NOMO-1 treated with dmso at 0.1 percent for 144 hours (cell line): ENCODE measurements at regions not wholly inside any gene's neighbourhood (a gene's known extent, or its start where the extent isn't known, plus 50 kb on each side); places are given as distances from the start of the nearest gene placed in this dataset.

Source experiments
- DNase-seq: peaks from one replicate; lab custom pipeline; 2025; ENCODE audit not compliant: unreplicated experiment; lab: John Stamatoyannopoulos, UW

DNA sequence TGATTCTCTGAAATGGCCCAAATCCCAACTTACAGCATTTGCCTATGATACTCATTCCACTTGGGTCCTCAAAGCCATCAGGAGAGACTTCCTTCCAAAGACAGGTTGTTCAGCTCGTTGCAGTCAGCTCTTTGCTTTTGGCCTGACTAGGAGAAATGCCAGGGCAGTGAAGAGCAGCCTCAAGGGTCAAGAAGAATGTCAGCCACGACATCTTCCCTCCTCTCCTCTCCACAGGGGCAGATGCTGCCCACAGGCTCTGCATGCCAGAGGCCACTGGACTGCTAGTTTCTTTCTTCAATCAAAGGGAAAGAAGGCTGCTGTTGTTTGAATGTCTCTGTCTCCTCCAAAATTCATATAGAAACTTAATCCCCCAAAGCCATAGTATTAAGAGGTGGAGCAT is 201.7 kb upstream of the PFN2 start:
- no peak for DNase-seq

- DNase-seq = no peak
Observed at GRCh38 chr3:150170852-150171520, 200.3 kb upstream of the PFN2 start.

GRCh38 chr3:150169330-150169940 is 198.7 kb upstream of the PFN2 start:
- DNase-seq = no peak

GRCh38 chr3:150168698-150169097 is 198.0 kb upstream of the PFN2 start:
- DNase-seq = no peak

DNA sequence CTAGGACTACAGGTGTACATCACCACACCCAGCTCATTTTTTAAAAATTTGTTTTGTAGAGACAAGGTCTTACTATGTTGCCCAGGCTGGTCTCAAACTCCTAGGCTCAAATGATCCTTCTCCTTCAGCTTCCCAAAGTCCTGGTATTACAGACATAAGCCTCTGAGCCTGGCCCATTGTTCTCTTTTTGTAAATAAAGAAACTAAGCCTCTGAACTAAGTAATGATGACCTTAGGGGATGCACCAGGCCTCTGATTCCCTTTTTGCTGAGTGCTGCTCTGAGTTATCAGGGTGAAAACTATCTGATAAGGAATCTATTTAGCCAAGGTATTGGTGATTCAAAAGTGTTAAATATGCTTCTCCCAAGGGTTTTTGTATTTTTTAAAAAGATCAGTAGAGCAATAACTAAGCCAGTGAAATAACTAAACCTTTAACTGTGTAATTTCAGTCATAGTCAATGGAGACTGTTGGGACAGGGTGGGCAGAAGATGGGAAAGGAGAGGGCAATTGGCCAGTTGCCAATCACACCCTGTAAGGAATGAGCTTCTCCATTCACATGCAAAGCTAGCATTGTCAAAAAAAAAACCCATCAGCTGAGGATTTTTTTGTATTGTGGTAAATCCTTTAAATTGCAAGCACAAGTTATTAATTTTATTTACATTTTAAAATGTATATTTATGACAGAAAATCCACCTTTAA is 194.8 kb upstream of the PFN2 start:
- no peak for DNase-seq

- DNase-seq = no peak
Observed at GRCh38 chr3:150161011-150161410, 190.3 kb upstream of the PFN2 start.

DNA sequence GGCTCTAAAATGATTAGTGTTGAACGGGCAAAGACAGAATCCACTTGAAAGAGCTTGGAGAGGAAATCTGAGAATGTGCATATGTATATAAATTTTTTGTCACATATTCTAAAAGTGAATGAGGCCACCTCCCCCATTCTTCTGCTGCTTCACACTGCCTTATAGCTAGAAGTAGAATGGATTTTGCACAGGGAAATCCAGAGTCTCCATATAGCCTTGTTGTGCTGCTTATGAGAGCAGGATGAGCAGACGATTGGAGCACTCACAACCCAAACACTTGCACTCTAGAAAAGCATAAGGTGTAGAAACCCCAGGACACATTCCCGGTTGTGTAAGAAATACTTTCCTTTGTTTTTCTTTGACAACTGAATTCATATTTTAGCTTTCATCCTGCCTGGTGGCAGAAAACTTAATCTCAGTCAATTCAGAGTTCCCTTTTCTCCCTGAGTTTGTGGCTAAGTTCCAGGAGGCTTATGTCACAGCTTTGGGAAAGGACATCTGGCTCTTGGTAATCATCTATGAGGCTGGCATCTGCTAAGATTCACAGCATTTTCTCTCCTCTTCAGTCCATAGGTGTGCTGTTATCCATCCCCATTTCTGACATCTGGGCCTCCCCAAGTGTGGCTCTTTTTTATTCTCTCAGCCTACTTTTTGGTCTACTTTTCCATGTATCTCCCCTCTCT is 188.4 kb upstream of the PFN2 start:
- no peak for DNase-seq

GRCh38 chr3:150152567-150152966 is 181.9 kb upstream of the PFN2 start:
- DNase-seq = no peak

GRCh38 chr3:150150633-150151032 is 179.9 kb upstream of the PFN2 start:
- no peak for DNase-seq

DNA sequence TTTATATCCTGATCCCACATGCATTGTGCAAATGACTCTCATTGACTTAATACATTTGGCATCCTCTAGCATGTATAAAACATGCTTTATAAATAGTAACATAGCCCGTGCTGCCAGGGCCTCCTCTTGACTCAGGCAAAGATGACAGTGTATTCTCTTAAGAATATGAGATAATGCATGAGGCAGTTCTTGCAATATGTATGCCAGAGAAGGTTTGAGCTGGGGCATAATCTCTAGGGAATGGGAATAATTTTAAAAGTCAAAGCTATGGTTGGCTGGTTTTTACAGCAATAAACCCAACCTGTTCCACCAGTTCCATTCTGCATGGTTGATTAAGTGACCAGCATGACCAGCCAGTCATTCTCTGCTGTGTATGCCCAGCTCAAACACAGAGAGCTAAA is 179.0 kb upstream of the PFN2 start:
- no peak for DNase-seq

DNA sequence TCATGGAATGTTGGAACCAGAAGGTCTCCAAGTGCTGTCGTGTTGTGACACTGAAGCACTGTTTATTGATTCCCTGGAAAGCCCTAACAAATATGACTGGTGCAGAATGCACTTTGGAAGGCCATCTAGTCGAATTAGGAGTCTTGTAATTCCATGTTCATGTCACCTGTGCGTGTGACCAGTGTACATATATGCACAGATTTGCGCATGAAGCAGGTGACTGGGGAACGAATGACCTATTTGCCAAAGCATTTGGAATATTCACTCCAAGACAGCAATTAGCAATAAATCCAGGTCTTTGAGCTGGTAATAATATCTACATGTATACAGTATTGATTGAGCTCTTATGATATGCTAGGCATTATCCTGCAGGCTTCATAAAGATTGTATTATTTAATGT is 177.5 kb upstream of the PFN2 start:
- DNase-seq = no peak

- DNase-seq = no peak
Observed at GRCh38 chr3:150147776-150148175, 177.1 kb upstream of the PFN2 start.

- peak; percentile 16 for DNase-seq
Observed at GRCh38 chr3:150146991-150147761, 176.5 kb upstream of the PFN2 start.

DNA sequence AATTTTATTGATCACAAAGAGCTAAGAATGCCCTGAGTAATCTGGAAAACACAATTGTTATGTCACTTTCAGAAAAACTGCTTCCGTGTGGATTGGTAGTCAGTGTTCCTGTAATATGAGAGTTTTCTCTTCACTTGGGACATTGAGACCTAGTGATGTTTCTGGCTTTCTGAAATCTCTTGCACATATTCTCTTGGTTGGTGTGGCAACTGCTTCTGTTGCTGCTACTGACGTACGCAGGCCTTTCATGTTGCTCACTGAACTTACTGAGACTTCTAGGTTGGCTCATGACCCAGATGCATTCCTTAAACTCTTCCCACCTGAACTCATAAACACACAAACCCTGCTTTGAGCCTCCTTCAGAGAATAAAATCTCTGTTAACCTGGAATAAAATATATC is 175.0 kb upstream of the PFN2 start:
- DNase-seq = no peak

GRCh38 chr3:150144191-150144708 is 173.6 kb upstream of the PFN2 start:
- no peak for DNase-seq

DNA sequence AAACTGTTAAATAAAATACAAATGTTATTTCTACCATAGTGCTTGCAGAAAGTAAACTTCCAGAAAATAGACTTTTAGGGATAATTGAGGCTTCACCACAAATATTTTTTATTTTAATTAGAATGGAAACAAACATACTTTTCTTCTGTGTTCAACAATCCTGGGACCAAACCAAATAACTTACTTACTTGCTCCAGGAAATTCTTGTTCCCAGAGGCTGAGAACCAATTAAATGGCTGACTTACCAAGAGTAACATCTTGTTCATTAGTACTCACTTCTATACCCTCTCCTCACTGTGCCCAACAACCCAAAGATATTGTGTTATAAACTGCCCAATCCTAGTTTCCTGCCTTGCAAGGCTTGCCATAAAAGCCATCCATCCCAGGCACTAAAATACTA is 172.2 kb upstream of the PFN2 start:
- no peak for DNase-seq

GRCh38 chr3:150141790-150142326 is 171.2 kb upstream of the PFN2 start:
- no peak for DNase-seq

DNA sequence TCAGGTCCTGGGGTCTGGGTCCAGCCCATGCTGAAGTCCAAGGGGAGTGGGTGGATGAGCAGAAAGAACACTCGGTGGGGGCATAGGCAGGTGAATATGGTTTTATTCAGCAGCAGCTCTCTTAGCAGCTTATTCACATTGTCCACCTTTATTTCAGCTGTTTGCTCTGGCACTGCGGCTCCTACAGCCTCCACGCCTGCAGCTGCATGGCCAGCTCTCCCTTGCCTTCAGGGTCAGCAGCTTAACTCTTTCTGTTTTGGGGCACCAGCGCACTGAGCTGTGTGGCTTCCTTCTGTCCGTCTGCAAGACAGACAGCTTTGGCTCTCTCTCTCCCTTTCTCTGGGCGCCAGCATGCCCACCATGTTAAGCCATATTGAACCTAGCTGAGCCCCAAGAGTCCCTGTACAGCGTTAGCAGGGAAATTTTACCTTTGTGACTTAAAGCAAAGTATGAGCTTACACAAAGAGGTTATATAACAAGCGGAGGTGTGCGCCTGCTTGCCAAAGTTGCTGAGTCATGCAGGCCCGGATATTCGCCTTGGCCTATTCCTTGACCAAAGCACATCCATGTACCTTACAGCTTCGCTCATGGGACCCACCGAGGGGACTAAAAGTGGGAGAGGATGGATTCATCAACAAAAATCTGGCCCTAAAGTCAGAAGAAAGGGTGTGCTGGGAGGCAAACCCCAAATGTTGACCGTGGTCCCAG is 170.1 kb upstream of the PFN2 start:
- DNase-seq = no peak

GRCh38 chr3:150138824-150139223 is 168.1 kb upstream of the PFN2 start:
- no peak for DNase-seq

- DNase-seq = no peak
Observed at GRCh38 chr3:150136242-150136641, 165.5 kb upstream of the PFN2 start.
